IMR-90 (cell line): ENCODE measurements at regions not wholly inside any gene's neighbourhood (a gene's known extent, or its start where the extent isn't known, plus 50 kb on each side); places are given as distances from the start of the nearest gene placed in this dataset.

ENCODE experiments used
- BHLHE40 ChIP-seq: fragments of 150-350 bp; IDR thresholded peaks from 2 replicates; pipeline ENCODE4 v1.6.1; 2016; ENCODE audit warnings: mild to moderate bottlenecking, low read depth, low read length
- CEBPB ChIP-seq: IDR thresholded peaks from 2 replicates; pipeline ENCODE4 v1.6.1; 2012; ENCODE audit warnings: low read depth, low read length, improper control_type of control experiment
- CTCF ChIP-seq: conservative IDR thresholded peaks from 2 replicates; pipeline ENCODE4 v1.5.1; 2012; ENCODE audit warnings: mild to moderate bottlenecking, low read depth, low read length, improper control_type of control experiment
- MAZ ChIP-seq: IDR thresholded peaks from 2 replicates; pipeline ENCODE4 v1.6.1; 2012; ENCODE audit warnings: low read depth, mild to moderate bottlenecking, low read length, improper control_type of control experiment, moderate library complexity, borderline replicate concordance
- MXI1 ChIP-seq: IDR thresholded peaks from 2 replicates; pipeline ENCODE4 v1.6.1; 2012; ENCODE audit warnings: low read depth, mild to moderate bottlenecking, low read length, moderate library complexity, borderline replicate concordance
- NFE2L2 ChIP-seq: fragments of 150-350 bp; IDR thresholded peaks from 2 replicates; pipeline ENCODE4 v1.6.1; 2016; ENCODE audit warnings: low read depth, mild to moderate bottlenecking, low read length
- POLR2A ChIP-seq: IDR thresholded peaks from 2 replicates; pipeline ENCODE4 v1.6.1; 2012; ENCODE audit warnings: mild to moderate bottlenecking, low read depth, low read length
- RAD21 ChIP-seq: IDR thresholded peaks from 2 replicates; pipeline ENCODE4 v1.6.1; 2012; ENCODE audit warnings: low read length, improper control_type of control experiment
- RCOR1 ChIP-seq: IDR thresholded peaks from 2 replicates; pipeline ENCODE4 v1.6.1; 2012; ENCODE audit warnings: mild to moderate bottlenecking, low read length, improper control_type of control experiment; ENCODE audit not compliant: insufficient replicate concordance
- SMC3 ChIP-seq: fragments of 150-350 bp; IDR thresholded peaks from 2 replicates; pipeline ENCODE4 v1.6.1; 2016; ENCODE audit warnings: low read depth, mild to moderate bottlenecking, antibody characterized with exemption, low read length, moderate library complexity
- TF ChIP-seq, protein P1 (sequence below): fragments of 150-350 bp; IDR thresholded peaks from 2 replicates; pipeline ENCODE4 v1.6.1; 2017; ENCODE audit warnings: mild to moderate bottlenecking, antibody characterized with exemption, low read length, low read depth

- no peak for TF ChIP-seq CTCF
- no peak for TF ChIP-seq POLR2A
- TF ChIP-seq NFE2L2, result no peak
- TF ChIP-seq MXI1, result no peak
- TF ChIP-seq CEBPB, result no peak
- no peak for TF ChIP-seq RCOR1
- no peak for TF ChIP-seq MAZ
- no peak for TF ChIP-seq BHLHE40
- TF ChIP-seq SMC3, result no peak
- TF ChIP-seq RAD21, result no peak
- TF ChIP-seq, protein P1, sequence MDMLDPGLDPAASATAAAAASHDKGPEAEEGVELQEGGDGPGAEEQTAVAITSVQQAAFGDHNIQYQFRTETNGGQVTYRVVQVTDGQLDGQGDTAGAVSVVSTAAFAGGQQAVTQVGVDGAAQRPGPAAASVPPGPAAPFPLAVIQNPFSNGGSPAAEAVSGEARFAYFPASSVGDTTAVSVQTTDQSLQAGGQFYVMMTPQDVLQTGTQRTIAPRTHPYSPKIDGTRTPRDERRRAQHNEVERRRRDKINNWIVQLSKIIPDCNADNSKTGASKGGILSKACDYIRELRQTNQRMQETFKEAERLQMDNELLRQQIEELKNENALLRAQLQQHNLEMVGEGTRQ, result no peak
Observed at GRCh38 chr18:28690836-28691495, 514.0 kb upstream of the CDH2 start.
